GDM1 (cell line): ENCODE measurements at regions not wholly inside any gene's neighbourhood (a gene's known extent, or its start where the extent isn't known, plus 50 kb on each side); places are given as distances from the start of the nearest gene placed in this dataset.
"Not testable (repeated sequence)": the region's sequence is repeated elsewhere in the genome, so short reads cannot be mapped to it uniquely, and the experiment has no call there.

Experiments used
- DNase-seq: peaks from one replicate; lab custom pipeline; 2025; lab: John Stamatoyannopoulos, UW

GRCh38 chr21:33972539-33972938 is 56.9 kb upstream of the ATP5PO start:
- no peak for DNase-seq

GRCh38 chr21:33971492-33972013 is 55.9 kb upstream of the ATP5PO start:
- DNase-seq: no peak

GRCh38 chr21:33969581-33969980 is 54.0 kb upstream of the ATP5PO start:
- no peak for DNase-seq

- DNase-seq: no peak
Measured at GRCh38 chr21:33968995-33969348, 53.4 kb upstream of the ATP5PO start.

- no peak for DNase-seq
Measured at GRCh38 chr21:33968080-33968994, 52.7 kb upstream of the ATP5PO start.

- no peak for DNase-seq
Measured at GRCh38 chr21:33967086-33967571, 51.5 kb upstream of the ATP5PO start.

- DNase-seq: no peak
Measured at GRCh38 chr21:33966324-33966949, 50.8 kb upstream of the ATP5PO start.

GRCh38 chr21:33965662-33966061 is 50.1 kb upstream of the ATP5PO start:
- DNase-seq: not testable (repeated sequence)
